ENCODE measurements at regions not wholly inside any gene's neighbourhood (a gene's known extent, or its start where the extent isn't known, plus 50 kb on each side); places are given as distances from the start of the nearest gene placed in this dataset.

GRCh38 chr21:38955495-38955894 lies 149.8 kb downstream of the ETS2 start:
- Mint-ChIP-seq H3K27me3 (peaks cover 17% of the 10 kb centered on the region), H3K9me3 (ENCODE audit: low read depth) (no peaks in the 10 kb centered on the region), H3K4me3 (no peak overlapping the region), H3K4me1 (peaks cover 35% of the 10 kb centered on the region), H3K27ac (no peak overlapping the region), H3K36me3 (peaks cover 3% of the 10 kb centered on the region)
- CTCF ChIA-PET, result no interaction called here
- ATAC-seq, result no peak
- DNase-seq, result no peak

DNA sequence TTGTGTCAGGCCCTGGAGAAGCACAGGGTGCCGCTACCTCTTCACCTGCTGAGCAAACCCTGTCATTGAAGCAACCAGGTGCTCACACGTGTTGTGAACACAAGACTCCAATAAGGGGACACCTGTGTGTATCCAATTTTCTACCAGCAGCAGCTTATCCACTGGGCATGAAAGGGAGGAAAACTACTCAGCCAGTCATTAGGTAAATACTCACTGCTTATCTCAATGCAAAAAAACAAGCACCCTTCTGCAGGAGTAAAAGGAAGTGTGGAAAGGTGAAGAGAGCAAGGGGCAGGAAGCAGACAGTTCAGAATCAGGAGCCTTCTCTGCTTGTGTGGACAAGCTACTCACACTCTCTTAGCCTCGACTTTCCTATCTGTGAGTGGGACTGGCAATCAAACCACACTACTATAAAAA lies 148.9 kb downstream of the ETS2 start:
- Mint-ChIP-seq H3K4me1 (peaks cover 30% of the 10 kb centered on the region), H3K27ac (no peak overlapping the region), H3K36me3 (no peaks in the 10 kb centered on the region), H3K27me3 (peaks cover 17% of the 10 kb centered on the region), H3K9me3 (ENCODE audit: low read depth) (peaks cover 3% of the 10 kb centered on the region), H3K4me3 (no peak overlapping the region)
- no peak for DNase-seq
- no peak for ATAC-seq
- CTCF ChIA-PET, result no interaction called here

DNA sequence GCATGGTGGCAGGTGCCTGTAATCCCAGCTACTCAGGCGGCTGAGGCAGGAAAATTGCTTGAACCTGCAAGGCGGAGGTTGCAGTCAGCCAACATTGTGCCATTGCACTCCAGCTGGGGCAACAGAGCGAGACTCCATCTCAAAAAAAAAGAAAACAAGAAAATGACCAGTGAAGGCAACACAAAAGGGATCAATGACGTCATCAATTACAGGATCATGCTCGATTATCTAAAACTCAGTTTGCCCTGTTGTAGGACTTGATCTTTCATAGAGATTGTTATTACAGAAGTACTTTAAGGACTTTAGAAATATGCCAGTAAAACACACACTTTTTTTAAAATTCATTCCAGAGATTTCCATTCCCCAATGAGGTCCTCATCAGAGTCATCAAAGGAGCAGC lies 147.8 kb downstream of the ETS2 start:
- no peak for DNase-seq
- peaks cover 20% of the 10 kb centered on the region for H3K4me1 Mint-ChIP-seq
- CTCF ChIA-PET, result no interaction called here
- H3K27ac Mint-ChIP-seq, result no peak overlapping the region
- no peak overlapping the region for H3K4me3 Mint-ChIP-seq
- no peaks in the 10 kb centered on the region for H3K36me3 Mint-ChIP-seq
- peaks cover 17% of the 10 kb centered on the region for H3K27me3 Mint-ChIP-seq
- H3K9me3 Mint-ChIP-seq (ENCODE audit: low read depth), result peaks cover 3% of the 10 kb centered on the region
- ATAC-seq, result no peak

DNA sequence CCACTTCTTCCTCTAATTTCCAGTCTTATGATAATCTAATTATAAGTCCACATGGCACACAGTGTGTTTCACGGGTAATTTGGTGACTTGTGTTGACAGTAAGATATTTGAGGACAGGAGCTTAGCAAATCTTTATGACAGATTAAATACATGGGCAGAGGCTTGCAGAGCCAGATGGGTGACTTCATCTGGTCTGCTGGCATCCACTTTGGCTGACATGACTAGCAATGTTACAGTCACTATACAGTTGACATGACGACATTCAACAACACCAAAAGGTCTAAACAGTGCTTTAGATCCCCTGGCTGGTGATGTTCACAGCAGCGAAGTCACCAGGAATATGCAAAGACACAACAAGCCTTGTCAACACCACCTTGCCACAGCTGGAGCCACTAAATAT lies 147.2 kb downstream of the ETS2 start:
- DNase-seq (no peak), ATAC-seq (no peak)
- CTCF ChIA-PET, result no interaction called here
- peaks cover 3% of the 10 kb centered on the region for H3K9me3 Mint-ChIP-seq (ENCODE audit: low read depth)
- H3K27me3 Mint-ChIP-seq, result peaks cover 17% of the 10 kb centered on the region
- no peaks in the 10 kb centered on the region for H3K36me3 Mint-ChIP-seq
- peaks cover 13% of the 10 kb centered on the region for H3K4me1 Mint-ChIP-seq
- H3K4me3 Mint-ChIP-seq, result no peak overlapping the region
- no peak overlapping the region for H3K27ac Mint-ChIP-seq

DNA sequence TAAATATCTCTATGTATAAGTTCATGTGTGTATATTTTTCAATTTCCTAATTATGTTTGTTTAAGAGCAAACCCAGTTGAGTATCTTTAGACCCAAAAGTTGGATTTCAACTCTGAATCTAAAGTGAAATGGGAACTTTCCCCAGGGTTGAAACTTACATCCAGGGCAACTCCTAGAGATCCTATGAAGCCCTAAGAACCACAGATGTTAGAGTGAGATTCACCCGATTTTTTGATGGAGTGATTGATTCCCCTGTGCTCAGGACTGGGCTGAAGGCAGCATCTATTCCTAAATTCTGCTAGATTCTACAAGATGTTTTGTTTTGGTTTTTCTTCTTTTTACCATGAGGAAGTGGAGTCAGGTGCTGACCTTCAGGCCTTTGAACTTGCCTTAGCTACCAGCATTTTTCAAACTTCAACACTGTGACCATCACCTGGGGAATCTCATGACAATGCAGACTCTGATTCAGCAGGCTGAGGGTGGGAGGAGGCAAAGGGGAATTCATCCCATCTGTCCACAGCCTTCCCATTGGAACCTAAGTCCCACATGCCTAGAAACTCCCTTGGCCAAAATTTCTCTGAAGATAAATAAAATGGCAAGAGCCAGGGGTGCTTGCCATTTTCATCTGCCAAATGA lies 145.5 kb downstream of the ETS2 start:
- H3K4me1 Mint-ChIP-seq, result no peaks in the 10 kb centered on the region
- peaks cover 3% of the 10 kb centered on the region for H3K9me3 Mint-ChIP-seq (ENCODE audit: low read depth)
- H3K27me3 Mint-ChIP-seq, result peaks cover 17% of the 10 kb centered on the region
- no peak for ATAC-seq
- DNase-seq, result no peak
- no peak overlapping the region for H3K27ac Mint-ChIP-seq
- H3K4me3 Mint-ChIP-seq, result no peak overlapping the region
- CTCF ChIA-PET, result no interaction called here
- H3K36me3 Mint-ChIP-seq, result no peaks in the 10 kb centered on the region

GRCh38 chr21:38950435-38951094 lies 144.8 kb downstream of the ETS2 start:
- Mint-ChIP-seq H3K4me3 (no peak overlapping the region), H3K27ac (no peak overlapping the region), H3K27me3 (peaks cover 17% of the 10 kb centered on the region), H3K36me3 (no peaks in the 10 kb centered on the region), H3K9me3 (ENCODE audit: low read depth) (peaks cover 3% of the 10 kb centered on the region), H3K4me1 (no peaks in the 10 kb centered on the region)
- CTCF ChIA-PET, result no interaction called here
- DNase-seq (no peak), ATAC-seq (no peak)

- H3K36me3 Mint-ChIP-seq, result no peaks in the 10 kb centered on the region
- no peak overlapping the region for H3K27ac Mint-ChIP-seq
- peaks cover 3% of the 10 kb centered on the region for H3K9me3 Mint-ChIP-seq (ENCODE audit: low read depth)
- no peaks in the 10 kb centered on the region for H3K4me1 Mint-ChIP-seq
- no peak for DNase-seq
- no peak for ATAC-seq
- peaks cover 14% of the 10 kb centered on the region for H3K27me3 Mint-ChIP-seq
- CTCF ChIA-PET, result no interaction called here
- no peak overlapping the region for H3K4me3 Mint-ChIP-seq
Observed at GRCh38 chr21:38949070-38949380, 143.3 kb downstream of the ETS2 start.

DNA sequence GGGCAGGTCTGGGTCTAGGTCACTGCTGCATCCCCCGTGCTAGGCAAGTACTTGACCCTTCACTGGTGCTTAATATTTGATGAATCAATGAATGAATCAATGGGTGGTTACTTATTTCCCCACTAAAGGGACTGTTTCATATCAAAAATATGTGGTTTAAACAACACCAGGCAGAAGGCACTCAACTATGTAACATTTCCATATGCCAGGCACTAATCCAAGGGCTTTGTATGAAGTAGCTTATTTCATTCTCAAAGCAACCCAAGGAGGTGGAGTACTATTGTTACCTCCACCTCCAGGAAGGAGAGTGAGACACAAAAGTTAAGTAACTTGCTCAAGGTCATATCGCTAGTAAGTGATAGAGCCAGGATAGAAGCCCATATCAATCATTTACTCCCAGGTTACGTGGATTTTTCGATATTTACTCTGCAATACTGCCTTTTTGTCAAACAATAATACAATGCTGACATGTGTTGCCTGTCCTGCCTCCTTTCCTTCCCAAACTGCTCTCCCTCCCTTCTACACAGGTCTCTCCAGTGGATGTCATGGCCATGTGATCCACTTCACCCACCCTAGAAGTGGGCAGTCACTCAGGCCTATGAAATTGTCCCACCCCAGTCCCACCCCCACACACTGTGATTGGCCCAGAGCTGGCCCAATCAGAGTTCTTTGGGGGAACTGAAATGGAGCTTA lies 142.8 kb downstream of the ETS2 start:
- no peak for ATAC-seq
- CTCF ChIA-PET, result no interaction called here
- Mint-ChIP-seq H3K27me3 (peaks cover 10% of the 10 kb centered on the region), H3K9me3 (ENCODE audit: low read depth) (peaks cover 3% of the 10 kb centered on the region), H3K36me3 (no peaks in the 10 kb centered on the region), H3K4me1 (no peaks in the 10 kb centered on the region), H3K4me3 (no peak overlapping the region), H3K27ac (no peak overlapping the region)
- DNase-seq, result no peak

DNA sequence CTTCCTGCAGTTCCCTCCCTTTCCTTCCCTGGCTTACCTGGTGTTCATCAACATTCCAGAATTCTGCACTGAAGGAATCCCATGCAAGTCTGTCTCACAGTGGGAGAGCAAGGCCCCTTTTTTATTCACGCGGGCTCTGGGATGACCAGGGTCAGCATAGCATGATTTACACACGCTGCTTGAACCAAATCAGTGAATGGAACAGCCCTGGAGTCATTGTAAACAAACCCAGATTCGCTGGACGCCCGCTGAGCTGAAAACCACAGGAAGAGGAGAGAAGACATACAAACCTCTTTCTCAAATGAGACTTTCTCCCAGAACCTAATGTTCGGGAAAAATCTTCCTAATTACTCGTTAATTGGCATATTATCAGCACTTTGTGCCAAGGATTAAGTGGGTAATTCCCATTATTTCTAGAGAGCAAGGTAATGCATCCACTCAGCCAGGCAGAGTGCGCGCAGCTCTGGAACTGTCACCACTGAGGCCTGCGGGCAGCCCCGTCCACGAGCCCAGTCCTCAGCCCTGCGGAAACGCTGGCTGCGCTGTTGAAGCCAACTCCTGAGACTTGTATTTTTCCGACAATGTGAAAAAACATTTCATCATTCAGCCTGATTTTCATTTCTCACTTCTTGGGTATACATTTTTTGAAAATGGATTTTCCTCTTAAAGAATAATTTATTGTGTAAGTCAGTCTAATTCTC lies 140.0 kb downstream of the ETS2 start:
- CTCF ChIA-PET, result interaction anchor here (0.6 kb wide), 1 partner anchor 92 kb away, joined by 3 read pairs; no protein-coding TSS in a partner anchor
- Mint-ChIP-seq H3K27ac (no peak overlapping the region), H3K27me3 (no peaks in the 10 kb centered on the region), H3K9me3 (ENCODE audit: low read depth) (peaks cover 3% of the 10 kb centered on the region), H3K4me1 (no peaks in the 10 kb centered on the region), H3K4me3 (no peak overlapping the region), H3K36me3 (no peaks in the 10 kb centered on the region)
- no peak for DNase-seq
- ATAC-seq, result no peak

GRCh38 chr21:38944903-38945302 lies 139.2 kb downstream of the ETS2 start:
- Mint-ChIP-seq H3K27ac (no peak overlapping the region), H3K27me3 (no peaks in the 10 kb centered on the region), H3K4me1 (no peaks in the 10 kb centered on the region), H3K4me3 (no peak overlapping the region), H3K9me3 (ENCODE audit: low read depth) (no peaks in the 10 kb centered on the region), H3K36me3 (no peaks in the 10 kb centered on the region)
- CTCF ChIA-PET, result no interaction called here
- ATAC-seq, result no peak
- DNase-seq, result no peak

DNA sequence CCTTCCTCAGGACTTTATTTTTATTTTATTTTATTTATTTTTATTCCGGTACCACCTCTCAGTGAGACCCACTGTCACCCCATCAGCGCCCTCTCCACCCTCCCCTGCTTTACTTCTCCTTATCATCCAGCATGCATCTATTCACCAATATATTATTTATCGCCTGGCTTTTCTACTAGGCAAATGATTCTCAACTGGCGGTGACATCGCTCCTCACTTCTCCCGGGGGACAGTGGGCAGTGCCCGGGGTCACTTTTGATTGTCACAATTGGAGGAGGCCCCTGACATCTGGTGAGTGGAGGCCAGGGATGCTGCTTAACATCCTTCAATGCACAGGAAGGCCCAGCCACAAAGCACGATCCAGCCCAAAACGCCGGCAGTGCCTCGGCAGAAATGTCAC lies 138.7 kb downstream of the ETS2 start:
- DNase-seq (no peak), ATAC-seq (no peak)
- CTCF ChIA-PET, result no interaction called here
- Mint-ChIP-seq H3K27ac (no peak overlapping the region), H3K9me3 (ENCODE audit: low read depth) (no peaks in the 10 kb centered on the region), H3K36me3 (no peaks in the 10 kb centered on the region), H3K4me3 (no peak overlapping the region), H3K27me3 (no peaks in the 10 kb centered on the region), H3K4me1 (no peaks in the 10 kb centered on the region)

DNA sequence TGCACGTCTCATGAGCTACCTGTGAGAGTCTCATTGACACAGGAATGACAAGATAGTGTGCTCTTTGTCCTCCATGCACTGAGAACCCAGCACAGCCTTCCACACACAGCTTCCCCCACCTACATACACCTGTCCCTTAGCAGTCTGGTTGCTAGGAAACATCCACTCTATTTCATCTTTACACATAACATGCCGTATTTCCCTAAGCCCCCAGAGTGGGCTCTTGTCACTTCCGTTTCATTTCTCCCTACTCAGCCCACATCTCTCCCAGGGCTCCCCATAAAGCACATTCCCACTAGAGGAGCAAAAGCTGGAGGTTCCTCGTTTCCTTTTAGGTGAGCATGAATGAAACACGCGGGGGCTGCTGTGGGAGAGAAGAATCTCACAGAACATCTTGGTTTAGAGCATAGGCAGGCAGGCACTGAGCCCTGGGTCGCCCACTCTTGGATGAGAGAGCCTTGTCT lies 137.1 kb downstream of the ETS2 start:
- Mint-ChIP-seq H3K4me1 (peaks cover 13% of the 10 kb centered on the region), H3K27me3 (no peaks in the 10 kb centered on the region), H3K4me3 (no peak overlapping the region), H3K9me3 (ENCODE audit: low read depth) (no peaks in the 10 kb centered on the region), H3K36me3 (no peaks in the 10 kb centered on the region), H3K27ac (no peak overlapping the region)
- ATAC-seq, result no peak
- DNase-seq, result no peak
- CTCF ChIA-PET, result interaction anchor here (0.7 kb wide), 1 partner anchor 208 kb away, joined by 3 read pairs; no protein-coding TSS in a partner anchor

DNA sequence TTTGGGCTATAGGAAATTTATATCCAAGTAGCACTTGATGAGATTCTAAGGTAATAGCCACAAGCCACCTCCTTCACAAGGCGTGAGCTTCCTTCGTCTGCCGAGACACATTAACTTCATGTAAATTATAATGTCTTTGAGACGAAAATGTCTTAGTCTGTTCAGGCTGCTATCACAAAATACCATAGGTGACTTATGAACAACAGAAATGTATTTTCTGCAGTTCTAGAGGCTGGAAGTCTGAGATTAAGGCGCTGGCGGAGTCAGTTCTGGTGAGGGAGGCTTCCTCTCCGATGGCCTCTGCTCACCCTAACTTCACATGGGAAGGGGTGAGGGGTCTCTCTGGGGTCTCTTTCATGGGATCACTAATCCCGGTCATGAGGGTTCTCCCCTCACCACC lies 133.0 kb downstream of the ETS2 start:
- peaks cover 18% of the 10 kb centered on the region for H3K4me1 Mint-ChIP-seq
- H3K27me3 Mint-ChIP-seq, result no peaks in the 10 kb centered on the region
- CTCF ChIA-PET, result no interaction called here
- H3K27ac Mint-ChIP-seq, result no peak overlapping the region
- H3K4me3 Mint-ChIP-seq, result no peak overlapping the region
- H3K36me3 Mint-ChIP-seq, result no peaks in the 10 kb centered on the region
- DNase-seq (no peak), ATAC-seq (no peak)
- no peaks in the 10 kb centered on the region for H3K9me3 Mint-ChIP-seq (ENCODE audit: low read depth)

GRCh38 chr21:38938343-38938742 lies 132.6 kb downstream of the ETS2 start:
- Mint-ChIP-seq H3K4me3 (no peak overlapping the region), H3K4me1 (peaks cover 18% of the 10 kb centered on the region), H3K36me3 (no peaks in the 10 kb centered on the region), H3K27ac (peak overlapping the region; percentile 30), H3K27me3 (no peaks in the 10 kb centered on the region), H3K9me3 (ENCODE audit: low read depth) (no peaks in the 10 kb centered on the region)
- CTCF ChIA-PET, result no interaction called here
- DNase-seq (peak; percentile 65), ATAC-seq (peak; percentile 92)

All from activated CD8-positive, alpha-beta memory T cell treated with anti-CD3 and anti-CD28 coated beads, Interleukin-2, amount 10 ng/mL, durations not matched to agents 7 days and 5 days (primary cell).